ENCODE measurements at regions not wholly inside any gene's neighbourhood (a gene's known extent, or its start where the extent isn't known, plus 50 kb on each side); places are given as distances from the start of the nearest gene placed in this dataset.

DNA sequence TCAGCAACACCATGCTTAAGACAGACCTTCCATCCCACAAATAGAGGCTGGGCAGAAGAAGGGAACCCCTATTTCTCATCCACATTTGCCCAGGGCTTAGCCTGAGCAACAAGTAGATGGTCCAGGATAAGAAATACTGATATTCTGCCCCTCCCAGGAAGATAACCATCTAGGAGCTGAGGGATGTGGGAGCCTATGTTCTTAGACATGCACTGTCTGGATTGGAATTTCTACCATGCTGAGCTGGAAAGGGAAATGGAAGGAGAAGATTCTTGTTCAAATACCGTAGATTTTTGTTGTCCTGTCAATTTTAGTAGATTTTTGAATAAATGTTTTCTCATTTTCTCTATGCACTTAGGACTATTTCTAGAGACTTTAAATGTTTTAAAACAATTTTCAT, 450.7 kb upstream of the SEMA6D start:
- ChIA-PET POLR2A (no interaction called here), CTCF (ENCODE audit: low intra/inter-chr PET ratio, low total read pairs) (no interaction called here)
- no peak for ATAC-seq
- no peaks in the 10 kb centered on the region for H3K79me2 ChIP-seq (ENCODE audit: insufficient read depth, low read length)
- DNase-seq (ENCODE audit: low spot score): no peak
- no peaks in the 10 kb centered on the region for H3K27me3 ChIP-seq (ENCODE audit: control insufficient read depth in 1 of 2, insufficient read depth in 2 of 2, low read length in 2 of 2)
- WGBS (ENCODE audit: low lambda C conversion rate): 0% methylated on average over 1 of the region's 1 CpG
- H3K4me3 ChIP-seq (replicated peaks in 1 of 3; ENCODE audit: insufficient read depth in 1 of 3, low read depth in 2 of 3, low read length in 3 of 3): no peak overlapping the region
- BruUV-seq (replicated peaks): no TSS peak
- no peak overlapping the region for H3K27ac ChIP-seq (ENCODE audit: extremely low read length, insufficient read depth, low read length)
- no peaks in the 10 kb centered on the region for H4K20me1 ChIP-seq (ENCODE audit: insufficient read depth, low read length)
- FAIRE-seq: no peak
- peaks cover 72% of the 10 kb centered on the region for H3K9me3 ChIP-seq (ENCODE audit: low read length)
- H3K4me2 ChIP-seq (ENCODE audit: low read depth, low read length): no peak overlapping the region
- intact Hi-C loops (cut with micrococcal nuclease; ENCODE audit: unreplicated experiment): no loop called here
- H3K4me1 ChIP-seq (ENCODE audit: insufficient read depth, low read length): no peaks in the 10 kb centered on the region
- H2AFZ ChIP-seq (ENCODE audit: low read length): no peak overlapping the region
- in situ Hi-C loops (cut with HindIII; ENCODE audit: extremely low pct_ligation_motif_present, low pct_unique_long_range_greater_than_20kb): no loop called here
- no peak overlapping the region for H3K9ac ChIP-seq (ENCODE audit: insufficient read depth, low read depth, low read length)
- no peaks in the 10 kb centered on the region for H3K36me3 ChIP-seq (replicated peaks in 1 of 2; ENCODE audit: control insufficient read depth in 1 of 2, insufficient read depth in 2 of 2, low read length in 2 of 2)
- TF ChIP-seq, protein P1, sequence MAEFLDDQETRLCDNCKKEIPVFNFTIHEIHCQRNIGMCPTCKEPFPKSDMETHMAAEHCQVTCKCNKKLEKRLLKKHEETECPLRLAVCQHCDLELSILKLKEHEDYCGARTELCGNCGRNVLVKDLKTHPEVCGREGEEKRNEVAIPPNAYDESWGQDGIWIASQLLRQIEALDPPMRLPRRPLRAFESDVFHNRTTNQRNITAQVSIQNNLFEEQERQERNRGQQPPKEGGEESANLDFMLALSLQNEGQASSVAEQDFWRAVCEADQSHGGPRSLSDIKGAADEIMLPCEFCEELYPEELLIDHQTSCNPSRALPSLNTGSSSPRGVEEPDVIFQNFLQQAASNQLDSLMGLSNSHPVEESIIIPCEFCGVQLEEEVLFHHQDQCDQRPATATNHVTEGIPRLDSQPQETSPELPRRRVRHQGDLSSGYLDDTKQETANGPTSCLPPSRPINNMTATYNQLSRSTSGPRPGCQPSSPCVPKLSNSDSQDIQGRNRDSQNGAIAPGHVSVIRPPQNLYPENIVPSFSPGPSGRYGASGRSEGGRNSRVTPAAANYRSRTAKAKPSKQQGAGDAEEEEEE (CRISPR knock-in tag; IDR thresholded peaks at IDR 0.05; ENCODE audit: borderline replicate concordance): no peak
- no peak for TF ChIP-seq ZNF788 (CRISPR knock-in tag; IDR thresholded peaks at IDR 0.05; ENCODE audit: borderline replicate concordance)
- no peak for TF ChIP-seq YEATS4 (CRISPR knock-in tag; IDR thresholded peaks at IDR 0.05; ENCODE audit: borderline replicate concordance)
- TF ChIP-seq, protein P2, sequence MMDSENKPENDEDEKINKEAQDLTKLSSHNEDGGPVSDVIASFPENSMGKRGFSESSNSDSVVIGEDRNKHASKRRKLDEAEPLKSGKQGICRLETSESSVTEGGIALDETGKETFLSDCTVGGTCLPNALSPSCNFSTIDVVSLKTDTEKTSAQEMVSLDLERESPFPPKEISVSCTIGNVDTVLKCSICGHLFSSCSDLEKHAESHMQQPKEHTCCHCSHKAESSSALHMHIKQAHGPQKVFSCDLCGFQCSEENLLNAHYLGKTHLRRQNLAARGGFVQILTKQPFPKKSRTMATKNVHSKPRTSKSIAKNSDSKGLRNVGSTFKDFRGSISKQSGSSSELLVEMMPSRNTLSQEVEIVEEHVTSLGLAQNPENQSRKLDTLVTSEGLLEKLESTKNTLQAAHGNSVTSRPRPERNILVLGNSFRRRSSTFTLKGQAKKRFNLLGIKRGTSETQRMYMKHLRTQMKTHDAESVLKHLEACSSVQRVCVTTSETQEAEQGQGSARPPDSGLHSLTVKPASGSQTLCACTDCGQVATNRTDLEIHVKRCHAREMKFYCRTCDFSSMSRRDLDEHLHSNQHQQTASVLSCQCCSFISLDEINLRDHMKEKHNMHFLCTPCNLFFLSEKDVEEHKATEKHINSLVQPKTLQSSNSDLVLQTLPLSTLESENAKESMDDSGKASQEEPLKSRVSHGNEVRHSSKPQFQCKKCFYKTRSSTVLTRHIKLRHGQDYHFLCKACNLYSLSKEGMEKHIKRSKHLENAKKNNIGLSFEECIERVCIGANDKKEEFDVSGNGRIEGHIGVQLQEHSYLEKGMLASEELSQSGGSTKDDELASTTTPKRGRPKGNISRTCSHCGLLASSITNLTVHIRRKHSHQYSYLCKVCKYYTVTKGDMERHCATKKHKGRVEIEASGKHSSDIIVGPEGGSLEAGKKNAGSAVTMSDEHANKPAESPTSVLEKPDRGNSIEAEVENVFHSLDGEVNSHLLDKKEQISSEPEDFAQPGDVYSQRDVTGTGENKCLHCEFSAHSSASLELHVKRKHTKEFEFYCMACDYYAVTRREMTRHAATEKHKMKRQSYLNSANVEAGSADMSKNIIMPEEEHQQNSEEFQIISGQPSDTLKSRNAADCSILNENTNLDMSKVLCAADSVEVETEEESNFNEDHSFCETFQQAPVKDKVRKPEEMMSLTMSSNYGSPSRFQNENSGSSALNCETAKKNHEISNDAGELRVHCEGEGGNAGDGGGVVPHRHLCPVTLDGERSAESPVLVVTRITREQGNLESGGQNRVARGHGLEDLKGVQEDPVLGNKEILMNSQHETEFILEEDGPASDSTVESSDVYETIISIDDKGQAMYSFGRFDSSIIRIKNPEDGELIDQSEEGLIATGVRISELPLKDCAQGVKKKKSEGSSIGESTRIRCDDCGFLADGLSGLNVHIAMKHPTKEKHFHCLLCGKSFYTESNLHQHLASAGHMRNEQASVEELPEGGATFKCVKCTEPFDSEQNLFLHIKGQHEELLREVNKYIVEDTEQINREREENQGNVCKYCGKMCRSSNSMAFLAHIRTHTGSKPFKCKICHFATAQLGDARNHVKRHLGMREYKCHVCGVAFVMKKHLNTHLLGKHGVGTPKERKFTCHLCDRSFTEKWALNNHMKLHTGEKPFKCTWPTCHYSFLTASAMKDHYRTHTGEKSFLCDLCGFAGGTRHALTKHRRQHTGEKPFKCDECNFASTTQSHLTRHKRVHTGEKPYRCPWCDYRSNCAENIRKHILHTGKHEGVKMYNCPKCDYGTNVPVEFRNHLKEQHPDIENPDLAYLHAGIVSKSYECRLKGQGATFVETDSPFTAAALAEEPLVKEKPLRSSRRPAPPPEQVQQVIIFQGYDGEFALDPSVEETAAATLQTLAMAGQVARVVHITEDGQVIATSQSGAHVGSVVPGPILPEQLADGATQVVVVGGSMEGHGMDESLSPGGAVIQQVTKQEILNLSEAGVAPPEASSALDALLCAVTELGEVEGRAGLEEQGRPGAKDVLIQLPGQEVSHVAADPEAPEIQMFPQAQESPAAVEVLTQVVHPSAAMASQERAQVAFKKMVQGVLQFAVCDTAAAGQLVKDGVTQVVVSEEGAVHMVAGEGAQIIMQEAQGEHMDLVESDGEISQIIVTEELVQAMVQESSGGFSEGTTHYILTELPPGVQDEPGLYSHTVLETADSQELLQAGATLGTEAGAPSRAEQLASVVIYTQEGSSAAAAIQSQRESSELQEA (CRISPR knock-in tag; IDR thresholded peaks at IDR 0.05; ENCODE audit: not compliant biosample characterization): no peak
- TF ChIP-seq, protein P3, sequence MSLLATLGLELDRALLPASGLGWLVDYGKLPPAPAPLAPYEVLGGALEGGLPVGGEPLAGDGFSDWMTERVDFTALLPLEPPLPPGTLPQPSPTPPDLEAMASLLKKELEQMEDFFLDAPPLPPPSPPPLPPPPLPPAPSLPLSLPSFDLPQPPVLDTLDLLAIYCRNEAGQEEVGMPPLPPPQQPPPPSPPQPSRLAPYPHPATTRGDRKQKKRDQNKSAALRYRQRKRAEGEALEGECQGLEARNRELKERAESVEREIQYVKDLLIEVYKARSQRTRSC (CRISPR knock-in tag; IDR thresholded peaks at IDR 0.05; ENCODE audit: low read depth): no peak
